ENCODE measurements at regions not wholly inside any gene's neighbourhood (a gene's known extent, or its start where the extent isn't known, plus 50 kb on each side); places are given as distances from the start of the nearest gene placed in this dataset.

GRCh38 chr4:145295122-145295521, 114.7 kb upstream of the OTUD4 start:
- Histone ChIP-seq H3K14ac (ENCODE audit: insufficient read depth, low read length) (no peak overlapping the region), H4K8ac (replicated peaks; ENCODE audit: insufficient read length, low read depth, low read length) (no peak overlapping the region), H3K4me1 (ENCODE audit: insufficient read depth, low read length) (no peaks in the 10 kb centered on the region), H2BK15ac (ENCODE audit: low read depth, low read length) (no peak overlapping the region), H3K9ac (ENCODE audit: extremely low read depth, insufficient read length, low read length) (no peak overlapping the region), H3K27me3 (ENCODE audit: insufficient read depth, low read length) (no peaks in the 10 kb centered on the region), H2BK20ac (ENCODE audit: low read depth, low read length, poor library complexity, severe bottlenecking) (no peak overlapping the region), H2AFZ (ENCODE audit: low read length) (no peak overlapping the region), H4K91ac (ENCODE audit: insufficient read length, low read depth, low read length) (no peak overlapping the region), H3K79me2 (ENCODE audit: insufficient read depth, low read length) (no peaks in the 10 kb centered on the region), H3K4me2 (ENCODE audit: insufficient read depth, insufficient read length, low read length) (no peak overlapping the region), H4K20me1 (ENCODE audit: control insufficient read depth, insufficient read depth, insufficient read length) (no peaks in the 10 kb centered on the region), H2AK5ac (ENCODE audit: insufficient read length, low read length) (no peak overlapping the region), H3K18ac (ENCODE audit: insufficient read length, low read depth, low read length) (no peak overlapping the region), H3K27ac (ENCODE audit: insufficient read length, low read depth, low read length) (no peak overlapping the region), H3K9me3 (ENCODE audit: control insufficient read depth, low read depth, low read length) (no peaks in the 10 kb centered on the region), H3K23ac (ENCODE audit: insufficient read length, low read depth, low read length) (no peak overlapping the region), H3K4ac (ENCODE audit: low read depth, low read length) (no peak overlapping the region), H2BK5ac (ENCODE audit: insufficient read length, low read length) (no peak overlapping the region), H3K79me1 (ENCODE audit: insufficient read depth, low read depth, low read length, poor library complexity, severe bottlenecking) (no peaks in the 10 kb centered on the region), H3T11ph (ENCODE audit: low read length) (no peak overlapping the region), H3K56ac (ENCODE audit: insufficient read length, low read depth, low read length) (no peak overlapping the region), H4K5ac (ENCODE audit: insufficient read length, low read depth, low read length) (no peak overlapping the region), H3K23me2 (ENCODE audit: insufficient read length, low read depth, low read length, poor library complexity, severe bottlenecking) (no peaks in the 10 kb centered on the region), H2BK120ac (ENCODE audit: low read depth, low read length, poor library complexity, severe bottlenecking) (no peak overlapping the region), H2BK12ac (ENCODE audit: insufficient read length, low read depth, low read length) (no peak overlapping the region)
- Mint-ChIP-seq H3K4me3 (no peak overlapping the region), H3K27ac (no peak overlapping the region), H3K4me1 (no peaks in the 10 kb centered on the region), H3K9me3 (no peaks in the 10 kb centered on the region), H3K36me3 (ENCODE audit: insufficient read depth in 1 of 3, low read depth in 3 of 3) (no peaks in the 10 kb centered on the region; a peak in 2 of 7 replicates), H3K27me3 (ENCODE audit: low read depth) (no peaks in the 10 kb centered on the region)
- TF ChIP-seq CTCF (conservative IDR thresholded peaks at IDR 0.05): no peak
- no CpG with 5 or more reads among the region's 3 CpGs for WGBS (ENCODE audit: extremely low coverage, insufficient read length, low lambda C conversion rate)
- DNase-seq: no peak
